GM19467 (cell line): ENCODE measurements at regions not wholly inside any gene's neighbourhood (a gene's known extent, or its start where the extent isn't known, plus 50 kb on each side); places are given as distances from the start of the nearest gene placed in this dataset.

ENCODE experiments used
- ATAC-seq: cut with Tn5 transposase; IDR thresholded peaks from one replicate; pipeline ENCODE4 v1.9.1; 2021; ENCODE audit warnings: mild to moderate bottlenecking, moderate library complexity; ENCODE audit not compliant: unreplicated experiment

DNA sequence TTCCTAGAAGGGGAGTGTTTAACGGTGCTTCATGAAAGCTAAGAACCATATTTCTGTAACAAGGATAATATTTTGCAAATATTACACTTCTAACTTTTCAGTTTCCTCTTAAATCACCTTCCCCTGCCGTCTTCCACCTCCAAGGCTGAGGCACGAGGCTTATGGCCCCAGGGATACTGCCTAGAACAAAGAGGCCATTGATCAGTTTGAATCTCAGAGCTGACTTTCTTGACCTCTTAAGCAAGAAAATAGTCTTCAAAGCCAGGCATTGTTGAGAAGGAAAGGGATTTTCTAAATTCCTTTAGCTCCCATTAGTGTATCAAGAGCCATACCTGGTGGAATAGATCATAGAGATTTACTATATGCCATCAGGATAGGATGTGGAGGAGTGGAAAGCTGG is 566.2 kb downstream of the BNC2 start:
- no peak for ATAC-seq

GRCh38 chr9:16306586-16306985 is 563.9 kb downstream of the BNC2 start:
- no peak for ATAC-seq

- no peak for ATAC-seq
Observed at GRCh38 chr9:16307626-16308195, 562.8 kb downstream of the BNC2 start.

GRCh38 chr9:16308645-16309044 is 561.8 kb downstream of the BNC2 start:
- ATAC-seq = no peak

- no peak for ATAC-seq
Observed at GRCh38 chr9:16309082-16309468, 561.4 kb downstream of the BNC2 start.

DNA sequence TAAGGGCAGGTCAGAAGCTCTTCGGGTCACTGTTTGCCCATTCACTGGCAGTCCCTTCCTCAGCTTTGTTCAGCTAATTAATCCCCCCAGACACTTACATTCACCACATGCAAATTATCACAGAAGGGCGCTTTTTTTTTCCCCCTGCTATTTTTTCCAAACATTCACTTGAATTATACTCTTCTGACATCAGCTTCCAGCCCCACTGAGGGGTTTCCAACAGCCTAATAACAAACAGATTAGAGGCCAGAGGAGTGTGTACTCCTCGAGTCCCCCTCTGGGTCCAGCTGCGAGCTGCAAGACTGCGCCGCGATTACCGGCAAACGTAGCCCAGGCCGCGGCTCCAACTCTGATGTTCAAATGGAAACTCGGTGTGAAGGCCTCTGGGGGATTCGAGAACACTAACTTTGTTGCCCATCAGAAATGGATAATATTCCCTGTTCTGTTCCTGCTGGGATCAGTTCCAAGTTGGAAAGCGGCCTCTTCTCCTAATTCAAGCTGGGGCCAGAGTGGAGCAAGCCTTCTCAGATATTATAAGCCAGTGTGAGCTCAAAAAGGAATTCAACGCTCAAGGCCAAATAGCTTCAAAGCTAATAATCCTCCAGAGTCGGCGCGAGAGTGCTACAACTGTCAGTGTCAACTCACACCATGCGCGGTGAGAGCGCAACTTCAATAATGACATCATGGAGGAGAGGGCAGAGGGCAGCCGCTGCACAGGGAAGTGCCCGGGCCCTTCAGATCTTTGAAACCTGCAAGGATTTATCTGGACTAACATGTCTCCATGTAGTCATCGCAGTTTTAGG is 560.8 kb downstream of the BNC2 start:
- no peak for ATAC-seq

- ATAC-seq = no peak
Observed at GRCh38 chr9:16310278-16311110, 560.0 kb downstream of the BNC2 start.

- no peak for ATAC-seq
Observed at GRCh38 chr9:16312116-16312515, 558.4 kb downstream of the BNC2 start.

GRCh38 chr9:16312962-16313546 is 557.4 kb downstream of the BNC2 start:
- ATAC-seq = no peak

DNA sequence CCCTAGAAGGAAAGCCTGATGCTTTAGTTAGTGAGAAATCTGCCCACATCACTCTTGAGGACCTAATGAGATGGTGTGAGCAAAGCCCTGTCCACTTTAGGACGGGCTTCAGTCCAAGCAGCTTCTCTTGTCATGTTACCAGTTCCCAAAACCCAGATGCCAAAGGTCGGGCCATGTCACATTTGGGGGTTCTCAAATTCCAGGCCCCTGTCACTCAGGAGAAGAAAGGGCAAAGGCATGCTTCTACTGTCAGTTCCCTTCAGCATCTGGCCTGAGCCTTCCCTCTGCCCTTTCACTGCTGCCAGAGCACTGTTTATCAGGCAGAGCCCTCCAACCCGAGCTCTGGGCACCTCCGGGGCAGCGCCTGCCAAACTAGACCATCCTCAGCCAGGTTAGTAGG is 556.0 kb downstream of the BNC2 start:
- ATAC-seq = no peak

DNA sequence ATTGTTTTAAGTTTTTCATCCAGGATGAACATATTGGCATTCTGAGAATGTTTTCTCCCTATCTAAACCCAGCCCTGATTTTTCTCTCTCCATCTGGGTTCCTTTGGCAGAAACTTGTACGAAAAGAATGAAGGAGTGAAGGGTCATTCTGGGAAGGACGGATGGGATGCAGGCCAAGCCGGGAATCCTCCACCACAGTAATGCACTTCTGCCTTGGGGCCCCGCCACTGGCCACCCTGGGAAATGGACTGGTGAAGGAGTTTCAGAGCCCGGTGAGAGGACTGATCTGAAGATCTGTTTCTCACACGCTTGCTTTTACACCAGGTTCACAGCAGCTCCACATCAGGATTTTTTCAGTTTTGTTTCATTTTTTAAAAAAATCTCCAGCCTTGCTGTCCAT is 554.8 kb downstream of the BNC2 start:
- no peak for ATAC-seq

DNA sequence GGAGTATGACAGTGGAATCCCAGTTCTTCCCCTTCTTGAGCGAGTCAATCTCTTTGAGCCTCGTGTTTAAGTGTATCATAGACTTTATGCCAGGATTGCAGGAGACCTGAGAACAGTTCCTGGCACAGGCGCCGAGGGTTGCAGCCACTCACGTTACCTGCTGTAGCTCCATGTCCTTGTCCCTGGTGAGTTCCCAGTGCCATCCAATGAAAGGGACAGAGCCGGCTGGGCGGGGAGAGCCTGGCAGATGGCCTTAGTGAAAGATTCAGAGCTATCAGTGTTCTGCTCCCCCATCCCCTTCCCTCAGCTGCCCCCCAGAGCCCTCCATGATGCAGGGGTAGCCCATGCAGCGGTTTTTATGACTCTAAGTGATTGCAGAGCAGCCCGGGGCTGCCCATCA is 554.0 kb downstream of the BNC2 start:
- no peak for ATAC-seq

GRCh38 chr9:16316911-16317817 is 553.3 kb downstream of the BNC2 start:
- ATAC-seq = no peak

DNA sequence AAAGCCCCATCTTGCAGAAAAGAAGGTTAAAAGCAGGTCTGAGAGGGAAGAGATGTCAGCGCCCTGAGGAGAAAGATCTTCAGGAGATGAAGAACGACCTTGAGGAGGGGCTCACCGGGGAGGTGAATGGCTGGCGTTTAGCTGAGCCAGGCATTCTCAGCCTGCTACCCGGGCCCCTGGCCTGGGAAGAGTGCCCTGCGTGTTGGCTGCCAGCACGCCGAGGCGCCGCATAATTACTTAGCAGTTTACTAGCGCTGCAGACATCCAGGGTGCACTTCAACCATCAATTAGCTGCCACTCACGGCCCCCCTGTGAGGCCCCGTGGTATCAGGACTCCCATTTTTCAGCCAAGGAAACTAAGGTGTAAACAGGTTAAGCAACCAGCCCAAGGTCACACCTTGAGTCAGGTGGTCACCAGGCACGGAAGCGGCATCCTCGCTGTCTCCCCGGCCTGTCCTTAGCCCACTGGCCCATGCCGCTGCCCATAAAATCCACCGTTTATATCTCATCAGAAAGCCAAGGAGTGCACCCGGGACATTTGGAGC is 551.9 kb downstream of the BNC2 start:
- no peak for ATAC-seq

DNA sequence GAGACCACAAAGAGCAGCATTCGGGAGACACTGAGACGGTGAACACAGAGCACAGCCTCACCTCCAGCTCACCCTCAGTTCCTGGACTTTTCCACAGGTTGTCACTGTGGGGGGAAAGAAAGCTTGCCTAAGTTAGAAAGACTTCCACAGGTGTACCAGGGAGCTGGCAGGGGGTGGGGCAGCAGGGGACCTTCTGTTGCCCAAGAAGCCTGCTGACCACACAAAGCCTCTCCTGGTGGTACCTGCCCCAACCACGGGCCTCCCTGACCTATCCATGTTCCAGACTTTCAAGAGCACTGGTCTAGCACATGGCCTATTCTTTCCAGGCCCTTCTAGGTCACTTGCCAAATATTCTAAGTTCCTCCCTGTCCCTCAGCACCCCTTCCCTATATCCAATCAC is 550.8 kb downstream of the BNC2 start:
- no peak for ATAC-seq

- no peak for ATAC-seq
Observed at GRCh38 chr9:16320338-16320902, 550.0 kb downstream of the BNC2 start.

DNA sequence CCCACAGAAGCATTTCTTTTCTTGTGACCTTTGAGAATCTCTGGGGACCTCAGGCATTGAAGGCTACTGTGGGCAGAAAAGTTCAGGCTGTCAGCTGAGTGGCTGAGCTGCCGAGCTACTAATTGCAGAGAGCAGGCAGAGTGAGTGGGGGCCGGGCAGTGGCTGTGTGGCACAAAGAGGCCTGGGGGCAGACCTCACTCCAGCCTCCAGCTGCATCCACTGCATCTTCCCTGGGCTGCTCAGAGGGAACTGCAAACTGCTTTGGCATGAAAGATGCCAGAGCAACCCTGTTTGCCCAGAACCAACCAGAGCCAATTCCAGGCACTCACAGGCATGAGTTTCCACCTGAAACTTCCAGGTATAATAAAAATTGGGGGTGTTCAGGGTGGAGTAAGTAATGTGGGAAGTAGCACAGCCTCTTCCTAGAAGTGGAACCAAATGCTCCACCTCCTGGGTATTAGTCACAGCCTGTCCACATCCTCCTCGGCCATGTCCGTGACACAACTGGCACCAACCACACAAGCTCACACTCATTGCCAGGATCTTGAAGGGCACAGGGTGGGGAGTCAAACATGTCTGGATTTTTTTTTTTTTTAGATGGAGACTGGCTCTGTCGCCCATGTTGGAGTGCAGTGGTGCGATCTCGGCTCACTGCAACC is 548.9 kb downstream of the BNC2 start:
- no peak for ATAC-seq

- ATAC-seq = no peak
Observed at GRCh38 chr9:16322849-16323248, 547.6 kb downstream of the BNC2 start.

- no peak for ATAC-seq
Observed at GRCh38 chr9:16325966-16326365, 544.5 kb downstream of the BNC2 start.
